M059J (cell line): ENCODE measurements at regions not wholly inside any gene's neighbourhood (a gene's known extent, or its start where the extent isn't known, plus 50 kb on each side); places are given as distances from the start of the nearest gene placed in this dataset.
A peak's percentile ranks its signal among the peaks of the same experiment; 100 is the strongest.

Experiments used
- DNase-seq: peaks from one replicate; pipeline ENCODE4 v3.0.0-alpha.2; 2012; ENCODE audit warnings: low read depth

- DNase-seq = peak; percentile 80
These were observed 71.8 kb upstream of the CD180 start for GRCh38 chr5:67268231-67269021.

- no peak for DNase-seq
These were observed 71.1 kb upstream of the CD180 start for GRCh38 chr5:67267512-67268216.

- no peak for DNase-seq
These were observed 70.2 kb upstream of the CD180 start for GRCh38 chr5:67266654-67267350.

GRCh38 chr5:67265951-67266350, 69.4 kb upstream of the CD180 start:
- DNase-seq = no peak

GRCh38 chr5:67263656-67264408, 67.2 kb upstream of the CD180 start:
- DNase-seq = no peak

- DNase-seq = no peak
These were observed 66.4 kb upstream of the CD180 start for GRCh38 chr5:67262956-67263355.

- DNase-seq = no peak
These were observed 65.6 kb upstream of the CD180 start for GRCh38 chr5:67262206-67262605.

GRCh38 chr5:67259548-67260215, 63.1 kb upstream of the CD180 start:
- no peak for DNase-seq

GRCh38 chr5:67257500-67257899, 60.9 kb upstream of the CD180 start:
- peak; percentile 10 for DNase-seq

GRCh38 chr5:67257077-67257476, 60.5 kb upstream of the CD180 start:
- no peak for DNase-seq

- peak; percentile 25 for DNase-seq
These were observed 59.3 kb upstream of the CD180 start for GRCh38 chr5:67255881-67256280.

GRCh38 chr5:67253911-67254310, 57.3 kb upstream of the CD180 start:
- DNase-seq = no peak

GRCh38 chr5:67249590-67249895, 52.9 kb upstream of the CD180 start:
- DNase-seq = peak; percentile 28

GRCh38 chr5:67248703-67249589, 52.3 kb upstream of the CD180 start:
- DNase-seq = peak; percentile 73

- DNase-seq = no peak
These were observed 50.1 kb upstream of the CD180 start for GRCh38 chr5:67246546-67247268.
